ENCODE measurements at regions not wholly inside any gene's neighbourhood (a gene's known extent, or its start where the extent isn't known, plus 50 kb on each side); places are given as distances from the start of the nearest gene placed in this dataset.
"Not testable (repeated sequence)": the region's sequence is repeated elsewhere in the genome, so short reads cannot be mapped to it uniquely, and the experiment has no call there.

- Histone ChIP-seq H3K4me1 (ENCODE audit: control insufficient read depth in 1 of 2, insufficient read depth in 1 of 2, low read depth in 1 of 2, low read length in 1 of 2) (no peaks in the 10 kb centered on the region), H3K9me3 (no peaks in the 10 kb centered on the region), H3K36me3 (no peaks in the 10 kb centered on the region), H3K4me3 (ENCODE audit: low read depth in 1 of 2, low read length in 1 of 2) (no peak overlapping the region), H3K27me3 (peaks cover 3% of the 10 kb centered on the region), H3K27ac (no peak overlapping the region)
- TF ChIP-seq CTCF (IDR thresholded peaks at IDR 0.05) = no peak
Observed at GRCh38 chr10:44281089-44281613, 103.7 kb downstream of the CXCL12 start.

- H3K9me3 ChIP-seq = no peaks in the 10 kb centered on the region
- no peaks in the 10 kb centered on the region for H3K4me1 ChIP-seq (ENCODE audit: control insufficient read depth in 1 of 2, insufficient read depth in 1 of 2, low read depth in 1 of 2, low read length in 1 of 2)
- peaks cover 1% of the 10 kb centered on the region for H3K27me3 ChIP-seq
- no peaks in the 10 kb centered on the region for H3K36me3 ChIP-seq
- H3K27ac ChIP-seq = no peak overlapping the region
- no peak for TF ChIP-seq CTCF (IDR thresholded peaks at IDR 0.05)
- no peak overlapping the region for H3K4me3 ChIP-seq (ENCODE audit: low read depth in 1 of 2, low read length in 1 of 2)
Observed at GRCh38 chr10:44280226-44281014, 104.5 kb downstream of the CXCL12 start.

GRCh38 chr10:44279426-44280126 is 105.3 kb downstream of the CXCL12 start:
- H3K4me1 ChIP-seq (ENCODE audit: control insufficient read depth in 1 of 2, insufficient read depth in 1 of 2, low read depth in 1 of 2, low read length in 1 of 2) = no peaks in the 10 kb centered on the region
- no peak overlapping the region for H3K4me3 ChIP-seq (ENCODE audit: low read depth in 1 of 2, low read length in 1 of 2)
- H3K36me3 ChIP-seq = no peaks in the 10 kb centered on the region
- no peak overlapping the region for H3K27ac ChIP-seq
- no peak for TF ChIP-seq CTCF (IDR thresholded peaks at IDR 0.05)
- H3K9me3 ChIP-seq = no peaks in the 10 kb centered on the region
- H3K27me3 ChIP-seq = no peaks in the 10 kb centered on the region

GRCh38 chr10:44278837-44279324 is 106.0 kb downstream of the CXCL12 start:
- no peak overlapping the region for H3K27ac ChIP-seq
- no peak overlapping the region for H3K4me3 ChIP-seq (ENCODE audit: low read depth in 1 of 2, low read length in 1 of 2)
- H3K36me3 ChIP-seq = no peaks in the 10 kb centered on the region
- H3K9me3 ChIP-seq = no peaks in the 10 kb centered on the region
- no peaks in the 10 kb centered on the region for H3K4me1 ChIP-seq (ENCODE audit: control insufficient read depth in 1 of 2, insufficient read depth in 1 of 2, low read depth in 1 of 2, low read length in 1 of 2)
- H3K27me3 ChIP-seq = no peaks in the 10 kb centered on the region
- TF ChIP-seq CTCF (IDR thresholded peaks at IDR 0.05) = no peak

GRCh38 chr10:44268435-44268948 is 116.4 kb downstream of the CXCL12 start:
- not testable (repeated sequence) for H3K9me3 ChIP-seq; H3K36me3 ChIP-seq; H3K4me1 ChIP-seq (ENCODE audit: control insufficient read depth in 1 of 2, insufficient read depth in 1 of 2, low read depth in 1 of 2, low read length in 1 of 2); H3K27ac ChIP-seq; H3K27me3 ChIP-seq; H3K4me3 ChIP-seq (ENCODE audit: low read depth in 1 of 2, low read length in 1 of 2)

- Histone ChIP-seq H3K9me3 (no peaks in the 10 kb centered on the region), H3K36me3 (no peaks in the 10 kb centered on the region), H3K4me3 (ENCODE audit: low read depth in 1 of 2, low read length in 1 of 2) (no peak overlapping the region), H3K27me3 (no peaks in the 10 kb centered on the region), H3K4me1 (ENCODE audit: control insufficient read depth in 1 of 2, insufficient read depth in 1 of 2, low read depth in 1 of 2, low read length in 1 of 2) (no peaks in the 10 kb centered on the region), H3K27ac (no peak overlapping the region)
- no peak for TF ChIP-seq CTCF (IDR thresholded peaks at IDR 0.05)
Observed at GRCh38 chr10:44267007-44267406, 117.9 kb downstream of the CXCL12 start.
